ENCODE measurements at regions not wholly inside any gene's neighbourhood (a gene's known extent, or its start where the extent isn't known, plus 50 kb on each side); places are given as distances from the start of the nearest gene placed in this dataset.

DNA sequence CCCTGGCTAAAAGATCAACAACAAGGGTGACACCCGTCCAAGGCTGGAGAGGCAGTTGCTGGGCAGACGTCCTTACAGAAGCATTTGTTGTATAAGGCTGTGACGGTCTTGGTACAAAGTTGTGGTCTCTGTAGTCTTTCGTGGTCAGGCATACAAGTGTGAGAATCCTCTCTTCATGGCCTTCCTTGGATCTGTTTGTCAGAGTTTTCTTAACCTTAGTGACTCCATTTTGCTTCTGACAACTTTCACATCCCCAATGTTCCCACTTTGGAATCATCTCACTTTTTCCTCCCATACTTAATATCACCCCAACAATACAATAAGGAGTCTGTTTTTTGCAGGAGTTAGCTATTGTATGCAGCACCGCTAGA lies 72.7 kb upstream of the ZCCHC2 start:
- POLR2A ChIA-PET = no interaction called here
- no peak for DNase-seq (ENCODE audit: low read depth, low spot score)
- H3K4me3 ChIP-seq (ENCODE audit: low read depth, low read length) = no peak overlapping the region
- CTCF ChIA-PET = interaction anchor here (0.9 to 1.8 kb wide), 2 partner anchors 13 to 134 kb away, joined by 3 to 8 read pairs; no protein-coding TSS in a partner anchor
- TF ChIP-seq, protein P1, sequence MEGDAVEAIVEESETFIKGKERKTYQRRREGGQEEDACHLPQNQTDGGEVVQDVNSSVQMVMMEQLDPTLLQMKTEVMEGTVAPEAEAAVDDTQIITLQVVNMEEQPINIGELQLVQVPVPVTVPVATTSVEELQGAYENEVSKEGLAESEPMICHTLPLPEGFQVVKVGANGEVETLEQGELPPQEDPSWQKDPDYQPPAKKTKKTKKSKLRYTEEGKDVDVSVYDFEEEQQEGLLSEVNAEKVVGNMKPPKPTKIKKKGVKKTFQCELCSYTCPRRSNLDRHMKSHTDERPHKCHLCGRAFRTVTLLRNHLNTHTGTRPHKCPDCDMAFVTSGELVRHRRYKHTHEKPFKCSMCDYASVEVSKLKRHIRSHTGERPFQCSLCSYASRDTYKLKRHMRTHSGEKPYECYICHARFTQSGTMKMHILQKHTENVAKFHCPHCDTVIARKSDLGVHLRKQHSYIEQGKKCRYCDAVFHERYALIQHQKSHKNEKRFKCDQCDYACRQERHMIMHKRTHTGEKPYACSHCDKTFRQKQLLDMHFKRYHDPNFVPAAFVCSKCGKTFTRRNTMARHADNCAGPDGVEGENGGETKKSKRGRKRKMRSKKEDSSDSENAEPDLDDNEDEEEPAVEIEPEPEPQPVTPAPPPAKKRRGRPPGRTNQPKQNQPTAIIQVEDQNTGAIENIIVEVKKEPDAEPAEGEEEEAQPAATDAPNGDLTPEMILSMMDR (IDR thresholded peaks at IDR 0.05; ENCODE audit: insufficient read depth, low read length, missing control alignments) = no peak

DNA sequence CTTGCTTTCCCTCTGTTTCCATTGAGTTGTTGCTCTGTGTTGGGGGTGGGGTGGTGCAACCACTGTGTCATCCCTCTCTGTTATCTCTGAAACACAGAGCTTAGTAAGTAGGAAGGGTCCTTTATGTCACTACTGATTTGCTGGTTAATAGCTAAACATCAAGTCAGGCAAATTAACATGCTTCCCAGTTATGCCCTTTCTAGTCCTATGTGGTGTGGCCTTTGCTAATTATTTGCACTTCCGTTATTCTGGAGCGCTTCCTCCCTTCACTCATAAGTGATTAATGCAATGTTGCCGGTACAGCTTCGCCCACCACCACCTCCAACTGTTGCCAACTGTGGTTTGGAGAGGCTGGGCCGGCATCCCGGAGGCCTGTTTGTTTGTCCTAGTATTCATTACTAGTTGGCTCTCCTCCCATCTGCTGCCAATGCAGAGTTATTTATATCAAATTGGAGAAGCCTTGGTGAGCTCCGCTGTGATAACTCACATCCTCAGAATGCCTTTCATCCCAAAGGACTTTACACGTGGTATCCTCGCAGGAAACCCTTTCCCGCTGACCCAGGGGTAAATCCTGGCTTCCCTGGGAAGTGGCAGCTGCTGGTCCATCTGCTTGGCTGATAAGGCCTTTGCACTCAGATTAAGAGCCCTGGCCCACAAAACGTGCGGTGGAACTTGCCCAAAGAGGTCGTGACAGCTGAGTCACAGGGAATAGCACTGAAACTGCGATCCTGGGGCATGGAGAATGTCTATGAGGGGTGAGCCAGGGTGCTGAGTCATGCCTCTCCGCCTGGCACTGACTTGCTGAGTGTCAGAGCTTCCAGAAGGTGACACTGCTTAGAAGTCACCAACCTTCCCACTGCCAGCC lies 72.0 kb upstream of the ZCCHC2 start:
- ChIA-PET POLR2A (no interaction called here), CTCF (interaction anchor here (0.9 to 1.8 kb wide), 2 partner anchors 14 to 133 kb away, joined by 3 to 8 read pairs; no protein-coding TSS in a partner anchor)
- H3K4me3 ChIP-seq (ENCODE audit: low read depth, low read length) = no peak overlapping the region
- peak; percentile 5 for DNase-seq (ENCODE audit: low read depth, low spot score)
- TF ChIP-seq, protein P1 (IDR thresholded peaks at IDR 0.05; ENCODE audit: insufficient read depth, low read length, missing control alignments) = no peak

DNA sequence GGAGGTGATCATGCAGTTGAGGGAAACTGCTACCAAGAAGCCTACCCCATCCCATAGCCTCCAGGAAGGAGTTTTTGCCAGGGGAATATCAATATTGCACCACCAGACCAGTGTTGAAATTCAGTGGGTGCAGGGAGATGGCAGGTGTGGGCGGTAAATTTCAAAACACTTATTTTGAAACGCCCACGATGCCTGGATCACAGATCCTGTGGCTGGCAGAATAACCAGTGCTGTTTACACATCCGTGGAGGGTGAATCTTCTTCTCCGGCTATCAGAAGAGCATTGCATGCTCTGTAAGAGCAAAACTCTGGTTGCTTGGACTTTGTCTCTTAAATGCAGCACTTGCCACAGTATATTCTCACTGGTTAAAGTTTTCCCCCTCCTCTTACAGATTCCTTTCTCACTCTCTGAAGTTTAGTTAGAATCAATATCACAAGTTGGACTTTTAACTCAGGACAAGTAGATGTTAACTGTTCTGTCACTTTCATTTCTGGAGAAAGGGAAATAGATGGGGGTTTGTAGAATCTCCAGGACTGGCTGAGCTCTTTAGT lies 70.5 kb upstream of the ZCCHC2 start:
- POLR2A ChIA-PET = no interaction called here
- no peak for DNase-seq (ENCODE audit: low read depth, low spot score)
- H3K4me3 ChIP-seq (ENCODE audit: low read depth, low read length) = no peak overlapping the region
- TF ChIP-seq, protein P1 (IDR thresholded peaks at IDR 0.05; ENCODE audit: insufficient read depth, low read length, missing control alignments) = no peak
- CTCF ChIA-PET = no interaction called here

DNA sequence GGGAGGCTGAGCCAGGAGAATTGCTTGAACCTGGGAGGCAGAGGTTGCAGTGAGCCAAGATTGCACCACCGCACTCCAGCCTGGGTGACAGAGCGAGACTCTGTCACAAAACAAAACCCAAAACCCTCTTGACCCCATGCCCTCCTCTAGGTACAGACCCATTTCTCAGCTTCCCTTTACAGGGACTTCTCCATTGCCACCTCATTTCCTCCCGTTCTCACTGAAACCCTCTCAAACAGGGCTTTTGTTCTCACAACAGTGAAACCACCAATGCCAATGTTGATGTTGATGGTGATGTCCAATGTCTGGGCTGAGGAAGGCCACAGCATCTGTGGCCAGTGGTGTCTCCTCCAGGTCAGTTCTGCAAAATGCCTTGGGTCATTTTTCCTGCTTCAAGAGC lies 69.0 kb upstream of the ZCCHC2 start:
- CTCF ChIA-PET = interaction anchor here (1.3 kb wide), 1 partner anchor 28 kb away, joined by 5 read pairs; no protein-coding TSS in a partner anchor
- DNase-seq (ENCODE audit: low read depth, low spot score) = no peak
- POLR2A ChIA-PET = no interaction called here
- H3K4me3 ChIP-seq (ENCODE audit: low read depth, low read length) = no peak overlapping the region
- TF ChIP-seq, protein P1 (IDR thresholded peaks at IDR 0.05; ENCODE audit: insufficient read depth, low read length, missing control alignments) = no peak

DNA sequence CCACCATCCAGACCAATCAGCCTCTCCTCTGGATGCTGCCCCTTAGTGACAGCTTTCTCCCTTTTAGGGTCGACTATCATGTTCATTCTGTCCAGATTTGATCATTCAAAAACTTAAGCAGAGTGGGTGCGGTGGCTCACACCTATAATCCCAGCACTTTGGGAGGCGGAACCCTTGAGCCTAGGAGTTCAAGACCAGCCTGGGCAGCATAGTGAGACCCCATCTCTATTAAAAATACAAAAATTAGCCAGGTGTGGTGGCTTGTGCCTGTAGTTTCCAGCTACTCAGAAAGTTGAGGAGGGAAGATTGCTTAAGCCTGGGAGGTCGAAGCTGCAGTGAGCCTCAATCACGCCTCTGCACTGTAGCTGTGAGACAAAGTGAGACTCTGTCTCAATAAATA lies 68.3 kb upstream of the ZCCHC2 start:
- DNase-seq (ENCODE audit: low read depth, low spot score) = no peak
- TF ChIP-seq, protein P1 (IDR thresholded peaks at IDR 0.05; ENCODE audit: insufficient read depth, low read length, missing control alignments) = no peak
- no peak overlapping the region for H3K4me3 ChIP-seq (ENCODE audit: low read depth, low read length)
- POLR2A ChIA-PET = no interaction called here
- CTCF ChIA-PET = interaction anchor here (0.9 to 1.3 kb wide), 2 partner anchors 11 to 29 kb away, joined by 3 to 5 read pairs; no protein-coding TSS in a partner anchor

DNA sequence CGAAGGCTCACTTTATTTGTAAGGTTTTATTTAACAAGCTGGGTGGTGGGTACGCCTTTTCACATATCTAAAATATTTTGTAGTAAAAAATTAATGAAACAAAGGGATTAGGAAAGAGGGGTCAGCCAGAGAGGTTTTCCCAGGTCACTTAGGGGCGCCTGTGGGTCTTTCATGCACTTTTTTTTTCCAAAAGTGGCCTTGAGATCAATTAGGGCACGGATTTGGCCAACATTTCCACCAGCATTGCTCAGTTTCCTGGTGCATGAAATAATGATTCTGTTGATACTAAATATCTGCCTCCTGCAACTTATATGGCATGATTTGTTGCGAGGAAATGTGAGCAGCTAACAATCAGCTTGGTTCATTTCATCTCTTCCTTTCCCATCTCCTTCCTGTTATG lies 67.6 kb upstream of the ZCCHC2 start:
- POLR2A ChIA-PET = no interaction called here

More for the DNA sequence above, 67.6 kb upstream of the ZCCHC2 start:
- H3K4me3 ChIP-seq (ENCODE audit: low read depth, low read length) = no peak overlapping the region
- TF ChIP-seq, protein P1 (IDR thresholded peaks at IDR 0.05; ENCODE audit: insufficient read depth, low read length, missing control alignments) = no peak
- no peak for DNase-seq (ENCODE audit: low read depth, low spot score)
- CTCF ChIA-PET = interaction anchor here (0.8 to 0.9 kb wide), 2 partner anchors 11 to 26 kb away, joined by 3 read pairs; no protein-coding TSS in a partner anchor
